Colonic mucosa (tissue), 4 donors: ENCODE measurements at regions not wholly inside any gene's neighbourhood (a gene's known extent, or its start where the extent isn't known, plus 50 kb on each side); places are given as distances from the start of the nearest gene placed in this dataset.

Source experiments
- DNase-seq: peaks from one replicate; pipeline ENCODE4 v3.0.0-alpha.2; 2020
- H3K27ac ChIP-seq: fragments of 200-600 bp; one replicate; pipeline ENCODE4 v1.8.0; 2021
- H3K27me3 ChIP-seq: fragments of 200-600 bp; one replicate; pipeline ENCODE4 v1.8.0; 2021
- H3K36me3 ChIP-seq: fragments of 200-600 bp; one replicate; pipeline ENCODE4 v1.8.0; 2021
- H3K4me1 ChIP-seq: fragments of 200-600 bp; one replicate; pipeline ENCODE4 v1.8.0; 2021; ENCODE audit warnings: mild to moderate bottlenecking
- H3K4me3 ChIP-seq: fragments of 200-600 bp; one replicate; pipeline ENCODE4 v1.8.0; 2021
- H3K9ac ChIP-seq, 2 donors: one replicate each; pipeline ENCODE4 v1.7.0; 2013; ENCODE audit warnings: control low read depth in 2 of 2, low read depth in 2 of 2, low read length in 2 of 2
- H3K9me3 ChIP-seq: fragments of 200-600 bp; one replicate; pipeline ENCODE4 v1.8.0; 2021
- CTCF ChIP-seq: fragments of 200-600 bp; IDR thresholded peaks from one replicate; pipeline ENCODE4 v1.8.0; 2022; ENCODE audit warnings: antibody characterized with exemption, mild to moderate bottlenecking
- intact Hi-C: fragments of 100-400 bp; cut with DNase I; formaldehyde crosslinking; loops from one replicate; pipeline ENCODE4 v1.14.1; 2022
- donor health status: healthy.
- donor health status: DM: no; HTN: no; CAD: no.
- donor health status: DM: no; HTN: no; CAD: no.

DNA sequence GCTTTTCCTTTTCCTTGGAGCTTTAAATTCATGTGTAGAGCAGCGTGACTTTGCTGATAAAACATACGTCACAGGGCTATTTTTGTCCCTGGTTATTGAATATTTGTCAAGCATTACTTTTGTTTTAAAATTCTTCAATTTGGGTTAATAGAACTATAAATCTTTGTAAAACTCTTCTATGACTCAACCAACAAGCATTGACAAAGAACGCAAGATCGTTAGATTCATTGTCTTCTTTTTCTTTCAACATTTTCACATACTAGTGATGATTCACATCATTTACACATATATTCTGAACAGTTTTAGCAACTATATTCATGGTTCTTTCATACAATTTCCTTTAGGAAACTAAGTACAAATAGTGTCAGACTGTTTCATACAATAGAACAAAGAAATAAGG lies 72.0 kb upstream of the GPM6A start:
- intact Hi-C loops, result no loop called here
- Histone ChIP-seq H3K9ac (no peak overlapping the region), H3K4me1 (no peaks in the 10 kb centered on the region), H3K9me3 (no peaks in the 10 kb centered on the region), H3K36me3 (no peaks in the 10 kb centered on the region), H3K4me3 (no peak overlapping the region), H3K27ac (no peak overlapping the region), H3K27me3 (no peaks in the 10 kb centered on the region)
- no peak for DNase-seq
- no peak for TF ChIP-seq CTCF

DNA sequence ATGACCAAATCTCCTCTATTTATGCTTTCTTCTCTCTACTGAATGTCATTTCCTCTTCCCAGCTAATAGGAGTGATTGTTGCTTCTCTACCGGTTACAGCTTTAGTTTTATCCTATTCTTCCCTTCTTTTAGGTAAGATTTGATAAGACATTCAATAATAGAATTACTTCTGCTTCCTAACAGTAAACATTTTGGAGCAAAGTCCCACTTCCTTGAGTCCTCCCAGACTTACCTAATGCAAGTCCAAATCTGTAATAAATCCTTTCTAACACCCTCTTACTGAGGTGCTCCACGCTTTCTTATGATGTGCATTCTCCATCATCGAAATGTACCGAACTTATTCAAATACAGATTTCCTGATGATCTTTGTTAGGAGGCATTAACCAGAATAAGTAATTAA lies 79.2 kb upstream of the GPM6A start:
- no peaks in the 10 kb centered on the region for H3K36me3 ChIP-seq
- no peaks in the 10 kb centered on the region for H3K4me1 ChIP-seq
- no peak for TF ChIP-seq CTCF
- H3K27ac ChIP-seq, result no peak overlapping the region
- H3K9ac ChIP-seq, result no peak overlapping the region
- no peak overlapping the region for H3K4me3 ChIP-seq
- H3K9me3 ChIP-seq, result no peaks in the 10 kb centered on the region
- DNase-seq, result no peak
- H3K27me3 ChIP-seq, result no peaks in the 10 kb centered on the region
- intact Hi-C loops, result loop anchor here (10.0 kb wide), 1 partner anchor 1126 kb away; no protein-coding TSS in a partner anchor

GRCh38 chr4:175891851-175892250 lies 79.8 kb upstream of the GPM6A start:
- no peak for TF ChIP-seq CTCF
- H3K9me3 ChIP-seq, result no peaks in the 10 kb centered on the region
- H3K4me1 ChIP-seq, result no peaks in the 10 kb centered on the region
- no peak overlapping the region for H3K9ac ChIP-seq
- no peak overlapping the region for H3K4me3 ChIP-seq
- no peak overlapping the region for H3K27ac ChIP-seq
- no peaks in the 10 kb centered on the region for H3K36me3 ChIP-seq
- intact Hi-C loops, result loop anchor here (10.0 kb wide), 1 partner anchor 1127 kb away; no protein-coding TSS in a partner anchor
- no peak for DNase-seq
- H3K27me3 ChIP-seq, result no peaks in the 10 kb centered on the region

DNA sequence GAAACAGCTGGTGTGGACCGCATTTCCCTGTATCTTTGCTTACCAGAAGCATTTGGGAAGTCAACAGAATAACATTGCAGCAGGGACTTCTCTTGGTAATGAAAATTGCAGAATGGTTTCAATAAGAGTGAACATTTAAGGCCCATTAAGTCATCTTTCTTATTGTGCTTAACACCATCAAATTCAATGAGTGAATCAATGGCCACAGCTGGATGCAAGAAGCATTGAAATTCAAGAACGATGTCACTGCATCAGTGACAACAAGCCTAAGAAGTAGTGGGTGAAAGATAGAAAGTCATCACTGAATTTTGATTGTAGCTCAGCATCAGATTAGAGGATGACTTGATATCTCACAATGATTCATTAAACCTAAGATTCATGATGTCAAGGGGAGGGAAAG lies 93.9 kb upstream of the GPM6A start:
- Histone ChIP-seq H3K9me3 (no peaks in the 10 kb centered on the region), H3K4me1 (no peaks in the 10 kb centered on the region), H3K4me3 (no peak overlapping the region), H3K36me3 (no peaks in the 10 kb centered on the region), H3K27me3 (no peaks in the 10 kb centered on the region), H3K9ac (no peak overlapping the region), H3K27ac (no peak overlapping the region)
- no peak for TF ChIP-seq CTCF
- intact Hi-C loops, result no loop called here
- no peak for DNase-seq

- DNase-seq, result no peak
- TF ChIP-seq CTCF, result no peak
- no peaks in the 10 kb centered on the region for H3K36me3 ChIP-seq
- H3K27ac ChIP-seq, result no peak overlapping the region
- H3K4me3 ChIP-seq, result no peak overlapping the region
- no peaks in the 10 kb centered on the region for H3K27me3 ChIP-seq
- no peak overlapping the region for H3K9ac ChIP-seq
- H3K9me3 ChIP-seq, result no peaks in the 10 kb centered on the region
- no peaks in the 10 kb centered on the region for H3K4me1 ChIP-seq
- intact Hi-C loops, result no loop called here
Measured at GRCh38 chr4:175906384-175906783, 94.3 kb upstream of the GPM6A start.

DNA sequence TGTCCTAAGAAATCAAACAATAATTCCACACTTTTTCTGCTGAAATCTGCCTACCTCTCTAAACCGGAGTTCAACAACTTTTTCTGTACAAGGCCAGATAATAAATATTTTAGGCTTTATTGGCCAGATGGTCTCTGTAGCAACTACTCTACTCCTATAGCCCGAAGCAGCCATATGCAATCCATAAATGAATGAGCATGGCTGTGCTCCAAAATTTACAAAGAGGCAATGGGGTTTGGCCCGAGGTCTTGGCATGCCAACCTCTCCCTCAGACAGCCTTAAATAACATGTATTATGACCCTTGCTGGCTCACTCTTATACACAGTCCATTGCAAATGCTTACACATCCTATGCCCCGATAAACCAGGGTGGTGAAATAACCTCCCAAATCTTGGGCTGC lies 98.6 kb upstream of the GPM6A start:
- intact Hi-C loops, result no loop called here
- no peak overlapping the region for H3K9ac ChIP-seq
- DNase-seq, result no peak
- no peaks in the 10 kb centered on the region for H3K4me1 ChIP-seq
- H3K4me3 ChIP-seq, result no peak overlapping the region
- no peaks in the 10 kb centered on the region for H3K9me3 ChIP-seq
- no peak overlapping the region for H3K27ac ChIP-seq
- H3K27me3 ChIP-seq, result no peaks in the 10 kb centered on the region
- no peak for TF ChIP-seq CTCF
- no peaks in the 10 kb centered on the region for H3K36me3 ChIP-seq
